ENCODE measurements at regions not wholly inside any gene's neighbourhood (a gene's known extent, or its start where the extent isn't known, plus 50 kb on each side); places are given as distances from the start of the nearest gene placed in this dataset.

- no peak for TF ChIP-seq CTCF (IDR thresholded peaks at IDR 0.05; ENCODE audit: low read depth, low read length, missing control alignments)
- DNase-seq (ENCODE audit: low read depth): no peak
- in situ Hi-C loops (cut with HindIII; ENCODE audit: low sequenced_read_pairs): no loop called here
- no peak overlapping the region for H3K4me3 ChIP-seq (ENCODE audit: low read depth, low read length)
Measured at GRCh38 chr11:119496997-119497396, 74.0 kb upstream of the THY1 start.

- in situ Hi-C loops (cut with HindIII; ENCODE audit: low sequenced_read_pairs): no loop called here
- TF ChIP-seq CTCF (IDR thresholded peaks at IDR 0.05; ENCODE audit: low read depth, low read length, missing control alignments): no peak
- no peak overlapping the region for H3K4me3 ChIP-seq (ENCODE audit: low read depth, low read length)
- DNase-seq (ENCODE audit: low read depth): no peak
Measured at GRCh38 chr11:119496469-119496868, 73.5 kb upstream of the THY1 start.

GRCh38 chr11:119493712-119494111 is 70.7 kb upstream of the THY1 start:
- in situ Hi-C loops (cut with HindIII; ENCODE audit: low sequenced_read_pairs): no loop called here
- no peak overlapping the region for H3K4me3 ChIP-seq (ENCODE audit: low read depth, low read length)
- no peak for DNase-seq (ENCODE audit: low read depth)
- no peak for TF ChIP-seq CTCF (IDR thresholded peaks at IDR 0.05; ENCODE audit: low read depth, low read length, missing control alignments)

GRCh38 chr11:119491753-119492510 is 69.0 kb upstream of the THY1 start:
- DNase-seq (ENCODE audit: low read depth): no peak
- TF ChIP-seq CTCF (IDR thresholded peaks at IDR 0.05; ENCODE audit: low read depth, low read length, missing control alignments): peak; percentile 56
- H3K4me3 ChIP-seq (ENCODE audit: low read depth, low read length): no peak overlapping the region
- in situ Hi-C loops (cut with HindIII; ENCODE audit: low sequenced_read_pairs): no loop called here

GRCh38 chr11:119490253-119491006 is 67.5 kb upstream of the THY1 start:
- in situ Hi-C loops (cut with HindIII; ENCODE audit: low sequenced_read_pairs): no loop called here
- H3K4me3 ChIP-seq (ENCODE audit: low read depth, low read length): no peak overlapping the region
- DNase-seq (ENCODE audit: low read depth): no peak
- TF ChIP-seq CTCF (IDR thresholded peaks at IDR 0.05; ENCODE audit: low read depth, low read length, missing control alignments): no peak

GRCh38 chr11:119489087-119489486 is 66.1 kb upstream of the THY1 start:
- no peak for TF ChIP-seq CTCF (IDR thresholded peaks at IDR 0.05; ENCODE audit: low read depth, low read length, missing control alignments)

More at GRCh38 chr11:119489087-119489486, 66.1 kb upstream of the THY1 start:
- DNase-seq (ENCODE audit: low read depth): no peak
- in situ Hi-C loops (cut with HindIII; ENCODE audit: low sequenced_read_pairs): no loop called here
- H3K4me3 ChIP-seq (ENCODE audit: low read depth, low read length): no peak overlapping the region

Measured in astrocyte of the cerebellum (primary cell).